GM23338 (cell line): ENCODE measurements at regions not wholly inside any gene's neighbourhood (a gene's known extent, or its start where the extent isn't known, plus 50 kb on each side); places are given as distances from the start of the nearest gene placed in this dataset.

ENCODE experiments used
- EZH2 ChIP-seq: fragments of 200-600 bp; sonication (generic); IDR thresholded peaks from one replicate; pipeline ENCODE4 v1.8.0; 2017; ENCODE audit warnings: antibody characterized with exemption, mild to moderate bottlenecking, low read depth; ENCODE audit not compliant: unreplicated experiment
- EZH2phosphoT487 ChIP-seq: fragments of 200-600 bp; sonication (generic); IDR thresholded peaks from one replicate; pipeline ENCODE4 v1.8.1; 2018; ENCODE audit warnings: antibody characterized with exemption; ENCODE audit not compliant: unreplicated experiment
- POLR2AphosphoS5 ChIP-seq: IDR thresholded peaks from 2 replicates; pipeline ENCODE4 v1.6.1; 2016; ENCODE audit warnings: antibody characterized with exemption, low read depth
- TF ChIP-seq, protein P1 (sequence below), 2 experiments: fragments of 200-600 bp in 1 of 2; sonication (generic) in 1 of 2; conservative IDR thresholded peaks; 2 replicates each; pipeline versions ENCODE4 v1.5.1 to v1.6.1; 2016 to 2017; ENCODE audit warnings: antibody characterized with exemption in 2 of 2, low read depth in 2 of 2, mild to moderate bottlenecking in 2 of 2, moderate library complexity in 1 of 2
- TF ChIP-seq, protein P2 (sequence below): IDR thresholded peaks from one replicate; pipeline ENCODE4 v1.6.1; 2018; ENCODE audit warnings: antibody characterized with exemption; ENCODE audit not compliant: unreplicated experiment

- TF ChIP-seq POLR2AphosphoS5 (no peak), EZH2 (no peak), EZH2phosphoT487 (no peak)
- TF ChIP-seq, protein P1, sequence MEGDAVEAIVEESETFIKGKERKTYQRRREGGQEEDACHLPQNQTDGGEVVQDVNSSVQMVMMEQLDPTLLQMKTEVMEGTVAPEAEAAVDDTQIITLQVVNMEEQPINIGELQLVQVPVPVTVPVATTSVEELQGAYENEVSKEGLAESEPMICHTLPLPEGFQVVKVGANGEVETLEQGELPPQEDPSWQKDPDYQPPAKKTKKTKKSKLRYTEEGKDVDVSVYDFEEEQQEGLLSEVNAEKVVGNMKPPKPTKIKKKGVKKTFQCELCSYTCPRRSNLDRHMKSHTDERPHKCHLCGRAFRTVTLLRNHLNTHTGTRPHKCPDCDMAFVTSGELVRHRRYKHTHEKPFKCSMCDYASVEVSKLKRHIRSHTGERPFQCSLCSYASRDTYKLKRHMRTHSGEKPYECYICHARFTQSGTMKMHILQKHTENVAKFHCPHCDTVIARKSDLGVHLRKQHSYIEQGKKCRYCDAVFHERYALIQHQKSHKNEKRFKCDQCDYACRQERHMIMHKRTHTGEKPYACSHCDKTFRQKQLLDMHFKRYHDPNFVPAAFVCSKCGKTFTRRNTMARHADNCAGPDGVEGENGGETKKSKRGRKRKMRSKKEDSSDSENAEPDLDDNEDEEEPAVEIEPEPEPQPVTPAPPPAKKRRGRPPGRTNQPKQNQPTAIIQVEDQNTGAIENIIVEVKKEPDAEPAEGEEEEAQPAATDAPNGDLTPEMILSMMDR (conservative IDR thresholded peaks at IDR 0.05; ENCODE audit: low read depth in 2 of 2) = no peak
- TF ChIP-seq, protein P2, sequence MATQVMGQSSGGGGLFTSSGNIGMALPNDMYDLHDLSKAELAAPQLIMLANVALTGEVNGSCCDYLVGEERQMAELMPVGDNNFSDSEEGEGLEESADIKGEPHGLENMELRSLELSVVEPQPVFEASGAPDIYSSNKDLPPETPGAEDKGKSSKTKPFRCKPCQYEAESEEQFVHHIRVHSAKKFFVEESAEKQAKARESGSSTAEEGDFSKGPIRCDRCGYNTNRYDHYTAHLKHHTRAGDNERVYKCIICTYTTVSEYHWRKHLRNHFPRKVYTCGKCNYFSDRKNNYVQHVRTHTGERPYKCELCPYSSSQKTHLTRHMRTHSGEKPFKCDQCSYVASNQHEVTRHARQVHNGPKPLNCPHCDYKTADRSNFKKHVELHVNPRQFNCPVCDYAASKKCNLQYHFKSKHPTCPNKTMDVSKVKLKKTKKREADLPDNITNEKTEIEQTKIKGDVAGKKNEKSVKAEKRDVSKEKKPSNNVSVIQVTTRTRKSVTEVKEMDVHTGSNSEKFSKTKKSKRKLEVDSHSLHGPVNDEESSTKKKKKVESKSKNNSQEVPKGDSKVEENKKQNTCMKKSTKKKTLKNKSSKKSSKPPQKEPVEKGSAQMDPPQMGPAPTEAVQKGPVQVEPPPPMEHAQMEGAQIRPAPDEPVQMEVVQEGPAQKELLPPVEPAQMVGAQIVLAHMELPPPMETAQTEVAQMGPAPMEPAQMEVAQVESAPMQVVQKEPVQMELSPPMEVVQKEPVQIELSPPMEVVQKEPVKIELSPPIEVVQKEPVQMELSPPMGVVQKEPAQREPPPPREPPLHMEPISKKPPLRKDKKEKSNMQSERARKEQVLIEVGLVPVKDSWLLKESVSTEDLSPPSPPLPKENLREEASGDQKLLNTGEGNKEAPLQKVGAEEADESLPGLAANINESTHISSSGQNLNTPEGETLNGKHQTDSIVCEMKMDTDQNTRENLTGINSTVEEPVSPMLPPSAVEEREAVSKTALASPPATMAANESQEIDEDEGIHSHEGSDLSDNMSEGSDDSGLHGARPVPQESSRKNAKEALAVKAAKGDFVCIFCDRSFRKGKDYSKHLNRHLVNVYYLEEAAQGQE = no peak
These were observed 1404.0 kb upstream of the ADGRB3 start for GRCh38 chr6:67231092-67231491.
